ENCODE measurements at regions not wholly inside any gene's neighbourhood (a gene's known extent, or its start where the extent isn't known, plus 50 kb on each side); places are given as distances from the start of the nearest gene placed in this dataset.

DNA sequence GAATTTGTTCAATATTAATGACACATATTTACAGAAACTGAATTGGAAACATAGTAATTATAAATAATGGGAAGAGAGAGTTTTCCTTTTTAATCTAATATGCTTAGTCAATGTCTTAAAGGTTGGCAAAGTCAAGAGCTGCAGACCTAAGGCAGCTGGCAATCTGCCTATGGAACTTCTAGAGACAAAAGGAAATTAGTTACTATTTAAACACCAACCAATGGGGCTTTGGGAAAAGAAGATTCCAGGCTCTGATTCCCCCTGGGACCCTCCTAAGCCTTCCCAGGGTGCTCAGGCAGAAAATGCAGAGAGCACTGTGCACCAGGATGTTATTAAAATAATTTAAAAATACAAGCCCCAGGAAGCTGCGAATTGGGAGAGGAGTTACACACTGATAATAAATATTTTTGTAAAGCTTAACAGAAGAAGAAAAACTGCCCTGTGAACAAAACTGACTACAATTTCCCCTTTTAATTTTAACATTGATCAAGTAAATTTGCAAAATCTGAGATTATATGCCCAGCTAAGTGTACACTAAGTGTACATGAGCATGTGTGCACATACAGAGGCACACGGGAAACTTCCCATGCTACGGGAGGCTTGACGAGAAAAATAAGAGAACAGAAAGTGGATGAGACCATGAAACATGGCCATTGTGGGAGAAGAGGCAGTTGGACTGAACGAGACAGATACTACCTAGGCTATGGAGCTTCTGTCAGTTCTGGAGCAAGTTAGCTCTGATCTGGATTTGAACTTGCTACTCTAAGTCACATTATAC lies 77.4 kb upstream of the ADAMTS16 start:
- TF ChIP-seq, protein P1, sequence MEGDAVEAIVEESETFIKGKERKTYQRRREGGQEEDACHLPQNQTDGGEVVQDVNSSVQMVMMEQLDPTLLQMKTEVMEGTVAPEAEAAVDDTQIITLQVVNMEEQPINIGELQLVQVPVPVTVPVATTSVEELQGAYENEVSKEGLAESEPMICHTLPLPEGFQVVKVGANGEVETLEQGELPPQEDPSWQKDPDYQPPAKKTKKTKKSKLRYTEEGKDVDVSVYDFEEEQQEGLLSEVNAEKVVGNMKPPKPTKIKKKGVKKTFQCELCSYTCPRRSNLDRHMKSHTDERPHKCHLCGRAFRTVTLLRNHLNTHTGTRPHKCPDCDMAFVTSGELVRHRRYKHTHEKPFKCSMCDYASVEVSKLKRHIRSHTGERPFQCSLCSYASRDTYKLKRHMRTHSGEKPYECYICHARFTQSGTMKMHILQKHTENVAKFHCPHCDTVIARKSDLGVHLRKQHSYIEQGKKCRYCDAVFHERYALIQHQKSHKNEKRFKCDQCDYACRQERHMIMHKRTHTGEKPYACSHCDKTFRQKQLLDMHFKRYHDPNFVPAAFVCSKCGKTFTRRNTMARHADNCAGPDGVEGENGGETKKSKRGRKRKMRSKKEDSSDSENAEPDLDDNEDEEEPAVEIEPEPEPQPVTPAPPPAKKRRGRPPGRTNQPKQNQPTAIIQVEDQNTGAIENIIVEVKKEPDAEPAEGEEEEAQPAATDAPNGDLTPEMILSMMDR (IDR thresholded peaks at IDR 0.05), result no peak
- no peak for TF ChIP-seq POLR2A (IDR thresholded peaks at IDR 0.05)
